Fibroblast of mammary gland (primary cell): ENCODE measurements at regions not wholly inside any gene's neighbourhood (a gene's known extent, or its start where the extent isn't known, plus 50 kb on each side); places are given as distances from the start of the nearest gene placed in this dataset.

Experiments used
- DNase-seq: peaks from one replicate; pipeline ENCODE4 v3.0.0-alpha.2; 2010; ENCODE audit warnings: low read depth
- H3K4me3 ChIP-seq: 2 replicates; pipeline ENCODE4 v1.5.1; 2011; ENCODE audit warnings: low read depth, mild to moderate bottlenecking, low read length, moderate library complexity; ENCODE audit not compliant: control insufficient read depth
- TF ChIP-seq, protein P1 (sequence below): conservative IDR thresholded peaks from 2 replicates; pipeline ENCODE4 v1.5.1; 2011; ENCODE audit warnings: low read depth, low read length, inconsistent platforms; ENCODE audit not compliant: control insufficient read depth, insufficient read depth

- TF ChIP-seq, protein P1, sequence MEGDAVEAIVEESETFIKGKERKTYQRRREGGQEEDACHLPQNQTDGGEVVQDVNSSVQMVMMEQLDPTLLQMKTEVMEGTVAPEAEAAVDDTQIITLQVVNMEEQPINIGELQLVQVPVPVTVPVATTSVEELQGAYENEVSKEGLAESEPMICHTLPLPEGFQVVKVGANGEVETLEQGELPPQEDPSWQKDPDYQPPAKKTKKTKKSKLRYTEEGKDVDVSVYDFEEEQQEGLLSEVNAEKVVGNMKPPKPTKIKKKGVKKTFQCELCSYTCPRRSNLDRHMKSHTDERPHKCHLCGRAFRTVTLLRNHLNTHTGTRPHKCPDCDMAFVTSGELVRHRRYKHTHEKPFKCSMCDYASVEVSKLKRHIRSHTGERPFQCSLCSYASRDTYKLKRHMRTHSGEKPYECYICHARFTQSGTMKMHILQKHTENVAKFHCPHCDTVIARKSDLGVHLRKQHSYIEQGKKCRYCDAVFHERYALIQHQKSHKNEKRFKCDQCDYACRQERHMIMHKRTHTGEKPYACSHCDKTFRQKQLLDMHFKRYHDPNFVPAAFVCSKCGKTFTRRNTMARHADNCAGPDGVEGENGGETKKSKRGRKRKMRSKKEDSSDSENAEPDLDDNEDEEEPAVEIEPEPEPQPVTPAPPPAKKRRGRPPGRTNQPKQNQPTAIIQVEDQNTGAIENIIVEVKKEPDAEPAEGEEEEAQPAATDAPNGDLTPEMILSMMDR = no peak
- no peak overlapping the region for H3K4me3 ChIP-seq
- DNase-seq = peak; percentile 97
These were observed 222.5 kb upstream of the COPS8 start for GRCh38 chr2:236862961-236863728.

- H3K4me3 ChIP-seq = no peak overlapping the region
- TF ChIP-seq, protein P1 = no peak
These were observed 222.0 kb upstream of the COPS8 start for GRCh38 chr2:236863729-236864126.

GRCh38 chr2:236865052-236865451, 220.6 kb upstream of the COPS8 start:
- no peak overlapping the region for H3K4me3 ChIP-seq
- TF ChIP-seq, protein P1 = no peak
- no peak for DNase-seq

More at GRCh38 chr2:236863729-236864126, 222.0 kb upstream of the COPS8 start:
- no peak for DNase-seq

DNA sequence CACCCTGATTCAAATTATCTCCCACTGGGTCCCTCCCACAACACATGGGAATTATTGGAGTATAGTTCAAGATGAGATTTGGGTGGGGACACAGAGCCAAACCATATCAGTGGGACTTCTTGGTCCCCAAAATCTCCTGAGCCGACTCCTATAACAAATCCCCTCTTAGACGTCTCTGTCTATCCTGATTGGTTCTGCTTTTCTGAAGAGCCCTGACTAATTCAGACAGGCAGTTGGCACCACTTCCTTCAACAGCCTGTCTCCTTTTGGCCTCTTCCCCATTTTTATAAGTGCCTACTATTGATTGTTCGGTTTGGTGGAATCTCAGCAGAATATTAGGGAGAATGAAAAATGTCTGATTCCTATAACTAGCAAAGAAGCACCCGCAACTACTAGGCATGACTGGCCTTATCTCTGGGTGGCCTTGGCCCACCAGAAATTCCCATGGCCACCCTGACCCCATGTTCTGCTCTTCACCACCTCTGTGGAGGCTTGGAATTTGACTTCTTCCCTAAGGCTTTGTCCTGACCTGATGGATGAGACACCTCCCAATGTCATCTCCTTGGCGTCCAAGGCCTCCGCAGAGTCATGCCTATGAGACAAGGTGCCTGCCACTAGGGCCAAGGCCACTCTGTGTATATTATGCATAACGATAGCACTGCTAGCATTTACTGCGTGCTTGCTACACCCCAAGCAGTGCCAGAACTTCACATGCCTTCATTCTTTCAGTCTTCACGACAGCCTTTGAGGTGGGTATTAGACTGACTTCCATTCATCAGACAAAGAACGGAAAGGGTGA, 218.9 kb upstream of the COPS8 start:
- TF ChIP-seq, protein P1 = no peak
- DNase-seq = no peak
- H3K4me3 ChIP-seq = no peak overlapping the region

- no peak for DNase-seq
- no peak overlapping the region for H3K4me3 ChIP-seq
- TF ChIP-seq, protein P1 = no peak
These were observed 218.0 kb upstream of the COPS8 start for GRCh38 chr2:236867441-236868260.

- no peak for DNase-seq
- TF ChIP-seq, protein P1 = no peak
- H3K4me3 ChIP-seq = no peak overlapping the region
These were observed 215.3 kb upstream of the COPS8 start for GRCh38 chr2:236870370-236870769.
